MG63 (cell line): ENCODE measurements at regions not wholly inside any gene's neighbourhood (a gene's known extent, or its start where the extent isn't known, plus 50 kb on each side); places are given as distances from the start of the nearest gene placed in this dataset.

ENCODE experiments used
- DNase-seq: peaks from one replicate; pipeline ENCODE4 v3.0.0-alpha.2; 2020
- H3K27me3 ChIP-seq: fragments of 250-450 bp; sonication (Bioruptor Pico); 2 replicates; pipeline ENCODE4 v1.5.1; 2020; ENCODE audit warnings: mild to moderate bottlenecking, moderate library complexity
- H3K36me3 ChIP-seq: fragments of 250-450 bp; sonication (Bioruptor Pico); 2 replicates; pipeline ENCODE4 v1.5.1; 2020; ENCODE audit warnings: mild to moderate bottlenecking, moderate library complexity
- H3K4me3 ChIP-seq: fragments of 250-450 bp; sonication (Bioruptor Pico); 2 replicates; pipeline ENCODE4 v1.5.1; 2020; ENCODE audit warnings: mild to moderate bottlenecking, moderate library complexity
- H3K9me3 ChIP-seq: fragments of 250-450 bp; sonication (Bioruptor Pico); 2 replicates; pipeline ENCODE4 v1.5.1; 2020; ENCODE audit warnings: mild to moderate bottlenecking, moderate library complexity

GRCh38 chr18:61954096-61954746, 61.4 kb upstream of the RNF152 start:
- DNase-seq, result no peak
- Histone ChIP-seq H3K36me3 (no peaks in the 10 kb centered on the region), H3K27me3 (no peaks in the 10 kb centered on the region), H3K9me3 (no peaks in the 10 kb centered on the region), H3K4me3 (no peak overlapping the region)

GRCh38 chr18:61953641-61954040, 60.8 kb upstream of the RNF152 start:
- DNase-seq, result no peak
- Histone ChIP-seq H3K4me3 (no peak overlapping the region), H3K27me3 (no peaks in the 10 kb centered on the region), H3K36me3 (no peaks in the 10 kb centered on the region), H3K9me3 (no peaks in the 10 kb centered on the region)

GRCh38 chr18:61953161-61953560, 60.4 kb upstream of the RNF152 start:
- Histone ChIP-seq H3K9me3 (no peaks in the 10 kb centered on the region), H3K27me3 (no peaks in the 10 kb centered on the region), H3K4me3 (no peak overlapping the region), H3K36me3 (no peaks in the 10 kb centered on the region)
- no peak for DNase-seq

- Histone ChIP-seq H3K4me3 (no peak overlapping the region), H3K9me3 (no peaks in the 10 kb centered on the region), H3K36me3 (no peaks in the 10 kb centered on the region), H3K27me3 (no peaks in the 10 kb centered on the region)
- DNase-seq, result no peak
Observed at GRCh38 chr18:61951396-61951795, 58.6 kb upstream of the RNF152 start.

GRCh38 chr18:61950371-61950770, 57.6 kb upstream of the RNF152 start:
- Histone ChIP-seq H3K27me3 (no peaks in the 10 kb centered on the region), H3K36me3 (no peaks in the 10 kb centered on the region), H3K4me3 (no peak overlapping the region), H3K9me3 (no peaks in the 10 kb centered on the region)
- DNase-seq, result no peak

GRCh38 chr18:61949946-61950345, 57.1 kb upstream of the RNF152 start:
- no peaks in the 10 kb centered on the region for H3K36me3 ChIP-seq
- DNase-seq, result peak; percentile 67
- no peaks in the 10 kb centered on the region for H3K27me3 ChIP-seq
- H3K9me3 ChIP-seq, result no peaks in the 10 kb centered on the region
- H3K4me3 ChIP-seq, result no peak overlapping the region

GRCh38 chr18:61948846-61949438, 56.1 kb upstream of the RNF152 start:
- H3K9me3 ChIP-seq, result no peaks in the 10 kb centered on the region
- H3K27me3 ChIP-seq, result no peaks in the 10 kb centered on the region
- DNase-seq, result no peak
- H3K4me3 ChIP-seq, result no peak overlapping the region
- no peaks in the 10 kb centered on the region for H3K36me3 ChIP-seq

DNA sequence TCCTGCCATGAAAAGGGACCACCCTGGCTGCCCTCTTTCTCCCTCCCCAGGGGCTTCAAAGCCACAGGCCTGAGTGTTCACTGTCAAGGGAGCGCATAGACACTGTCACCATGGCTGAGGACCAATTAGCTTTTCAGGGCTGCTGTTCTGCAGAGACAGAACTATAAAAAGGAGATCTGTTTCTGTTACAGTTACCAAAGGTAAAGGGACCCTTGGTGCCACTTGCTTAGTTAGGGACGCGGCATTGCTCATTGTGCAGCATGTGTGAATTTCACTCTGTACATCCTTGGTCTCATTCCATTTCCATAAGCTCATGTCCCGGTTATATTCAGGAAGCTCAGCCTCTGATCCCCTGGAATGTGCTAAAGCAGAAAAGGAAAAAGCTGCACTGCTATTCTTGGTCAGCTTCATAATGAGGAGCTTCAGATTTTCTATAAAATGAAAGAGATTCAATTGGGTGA, 55.5 kb upstream of the RNF152 start:
- no peak for DNase-seq
- H3K36me3 ChIP-seq, result no peaks in the 10 kb centered on the region
- H3K9me3 ChIP-seq, result no peaks in the 10 kb centered on the region
- H3K27me3 ChIP-seq, result no peaks in the 10 kb centered on the region
- no peak overlapping the region for H3K4me3 ChIP-seq

DNA sequence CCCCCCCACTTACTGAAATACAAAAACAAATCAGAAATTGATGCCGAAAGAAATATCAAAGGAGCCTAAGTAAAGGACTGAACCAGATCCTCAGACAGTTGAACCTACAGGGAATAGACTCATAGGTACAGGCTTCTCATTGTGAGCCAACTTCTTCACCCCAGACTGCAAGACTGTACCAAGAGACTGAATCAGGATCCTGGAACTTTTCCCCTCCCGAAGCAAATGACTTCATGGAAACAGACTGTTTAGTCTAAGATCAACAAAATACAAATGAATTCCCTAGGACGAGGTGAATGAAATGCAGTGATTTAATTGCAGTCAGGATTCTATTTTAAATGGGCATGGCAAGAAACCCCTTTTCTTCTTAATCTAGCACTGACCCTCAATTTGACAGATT, 53.6 kb upstream of the RNF152 start:
- no peak for DNase-seq

DNA sequence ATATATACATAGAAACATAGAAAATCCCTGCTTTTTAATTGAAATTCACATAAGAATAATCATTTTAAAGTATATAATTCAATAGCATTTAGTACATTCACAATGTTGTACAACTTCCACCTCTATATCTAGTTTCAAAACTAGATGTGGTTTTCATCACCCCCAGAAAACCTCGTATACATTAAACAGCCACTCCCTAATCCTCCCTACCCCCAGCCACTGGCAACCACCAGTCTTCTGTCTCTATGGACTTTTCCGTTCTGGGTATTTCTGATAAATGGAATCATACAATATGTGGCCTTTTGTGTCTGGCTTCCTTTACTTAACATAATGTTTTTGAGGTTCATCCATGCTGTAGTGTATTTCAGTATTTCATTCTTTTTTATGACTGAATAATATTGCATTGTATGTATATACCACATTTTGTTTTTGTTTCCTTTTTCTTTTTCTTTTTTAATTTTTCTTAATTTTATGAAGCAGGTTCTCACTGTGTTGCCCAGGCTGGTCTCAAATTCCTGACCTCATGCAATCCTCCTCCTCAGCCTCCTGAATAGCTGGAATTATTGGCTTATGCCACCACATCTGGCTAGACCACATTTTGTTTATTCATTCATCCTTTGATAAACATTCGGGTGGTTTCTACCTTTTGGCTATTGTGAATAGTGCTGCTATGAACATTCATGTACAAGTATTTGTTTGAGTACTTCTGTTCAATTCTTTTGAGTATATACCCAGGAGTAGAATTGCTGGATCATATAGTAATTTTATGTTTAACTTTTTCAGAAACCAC, 50.6 kb upstream of the RNF152 start:
- DNase-seq, result no peak
- H3K27me3 ChIP-seq, result no peaks in the 10 kb centered on the region
- no peaks in the 10 kb centered on the region for H3K9me3 ChIP-seq
- H3K36me3 ChIP-seq, result no peaks in the 10 kb centered on the region
- H3K4me3 ChIP-seq, result no peak overlapping the region

More for the DNA sequence above, 53.6 kb upstream of the RNF152 start:
- H3K36me3 ChIP-seq, result no peaks in the 10 kb centered on the region
- no peaks in the 10 kb centered on the region for H3K27me3 ChIP-seq
- H3K4me3 ChIP-seq, result no peak overlapping the region
- no peaks in the 10 kb centered on the region for H3K9me3 ChIP-seq
